Lung (tissue), 11 donors: ENCODE measurements at regions not wholly inside any gene's neighbourhood (a gene's known extent, or its start where the extent isn't known, plus 50 kb on each side); places are given as distances from the start of the nearest gene placed in this dataset.

Experiments used
- ATAC-seq: fragments of 200-7000 bp; cut with Tn5 transposase; one replicate; pipeline ENCODE4 v1.9.1; 2020; ENCODE audit warnings: moderate number of reproducible peaks; ENCODE audit not compliant: insufficient read depth, low FRiP score
- DNase-seq, 3 donors: peaks; one replicate each; pipeline ENCODE4 v3.0.0-alpha.2; 2013 to 2017
- H3K27ac ChIP-seq, 2 donors: one replicate each; pipeline ENCODE4 v1.5.1; 2013; ENCODE audit warnings: mild to moderate bottlenecking in 2 of 2, moderate library complexity in 2 of 2, control low read depth in 1 of 2, inconsistent platforms in 1 of 2, low read depth in 1 of 2, low read length in 1 of 2
- H3K27me3 ChIP-seq, 3 donors: one replicate each; pipeline ENCODE4 v1.5.1; 2013; ENCODE audit warnings: low read length in 2 of 3; ENCODE audit not compliant: control insufficient read depth in 3 of 3, insufficient read depth in 3 of 3
- H3K36me3 ChIP-seq, 4 donors: one replicate each; pipeline ENCODE4 v1.5.1; 2013; ENCODE audit warnings: low read length in 4 of 4, mild to moderate bottlenecking in 1 of 4, moderate library complexity in 1 of 4; ENCODE audit not compliant: control insufficient read depth in 4 of 4, insufficient read depth in 4 of 4
- H3K4me1 ChIP-seq, 5 donors: one replicate each; pipeline ENCODE4 v1.5.1; 2013; ENCODE audit warnings: low read length in 5 of 5, mild to moderate bottlenecking in 2 of 5, moderate library complexity in 1 of 5; ENCODE audit not compliant: control insufficient read depth in 5 of 5, insufficient read depth in 5 of 5
- H3K4me3 ChIP-seq: one replicate; pipeline ENCODE4 v1.5.1; 2013; ENCODE audit warnings: mild to moderate bottlenecking, control low read depth, moderate library complexity
- H3K9ac ChIP-seq, 2 donors: one replicate each; pipeline ENCODE4 v1.5.1; 2013; ENCODE audit warnings: low read length in 2 of 2, control low read depth in 1 of 2; ENCODE audit not compliant: insufficient read depth in 1 of 2
- H3K9me3 ChIP-seq, 4 donors: one replicate each; pipeline ENCODE4 v1.5.1; 2013; ENCODE audit warnings: low read length in 3 of 4, mild to moderate bottlenecking in 1 of 4, moderate library complexity in 1 of 4; ENCODE audit not compliant: control insufficient read depth in 4 of 4, insufficient read depth in 3 of 4
- CTCF ChIP-seq: IDR thresholded peaks from 2 replicates; pipeline ENCODE4 v1.5.1; 2012; ENCODE audit warnings: mild to moderate bottlenecking; ENCODE audit errors: control extremely low read depth, extremely low read depth
- WGBS, 2 donors: extraction: QIAGEN DNeasy Blood & Tissue Kit; methylation state at CpG; one replicate each; pipeline ENCODE4 v1.1.7; 2013; 5-methylcytosine and 5-hydroxymethylcytosine counted together
- donor health status: control.
- donor health status: control.
- donor health status: Bipolar disorder and iron deficiency.
- donor health status: healthy.
- donor health status: DM: yes; HTN: yes; CAD: no.

- H3K9ac ChIP-seq = no peak overlapping the region
- no peak for ATAC-seq
- 48 to 53% methylated on average over 1 of the region's 1 CpG for WGBS, 2 donors
- no peak overlapping the region for H3K27ac ChIP-seq
- no peak for TF ChIP-seq CTCF
- peaks cover 0 to 4% (median 0%) of the 10 kb centered on the region in 3 donors for H3K27me3 ChIP-seq
- no peak overlapping the region for H3K4me3 ChIP-seq
- DNase-seq = no peak
- H3K9me3 ChIP-seq = no peaks in the 10 kb centered on the region
- no peaks in the 10 kb centered on the region for H3K36me3 ChIP-seq
- peaks cover 0 to 12% (median 5%) of the 10 kb centered on the region in 5 donors for H3K4me1 ChIP-seq
These were observed 494.0 kb upstream of the NR2F2 start for GRCh38 chr15:95836536-95836935.

- Histone ChIP-seq H3K4me3 (no peak overlapping the region), H3K36me3 (no peaks in the 10 kb centered on the region), H3K27ac (no peak overlapping the region), H3K9ac (no peak overlapping the region), H3K9me3 (no peaks in the 10 kb centered on the region), H3K27me3 (peaks cover 0 to 4% (median 0%) of the 10 kb centered on the region in 3 donors), H3K4me1 (peaks cover 0 to 12% (median 5%) of the 10 kb centered on the region in 5 donors)
- no peak for TF ChIP-seq CTCF
- DNase-seq (no peak), ATAC-seq (no peak)
- WGBS, 2 donors = 97 to 98% methylated on average over 4 of the region's 4 CpGs
These were observed 493.0 kb upstream of the NR2F2 start for GRCh38 chr15:95837341-95838004.

- no peak overlapping the region for H3K9ac ChIP-seq
- peaks cover 0 to 4% (median 0%) of the 10 kb centered on the region in 3 donors for H3K27me3 ChIP-seq
- ATAC-seq (no peak), DNase-seq (no peak)
- H3K9me3 ChIP-seq = no peaks in the 10 kb centered on the region
- H3K27ac ChIP-seq = no peak overlapping the region
- WGBS, 2 donors = 31 to 40% methylated on average over 2 of the region's 2 CpGs
- H3K4me1 ChIP-seq = peaks cover 0 to 8% (median 4%) of the 10 kb centered on the region in 5 donors
- no peak for TF ChIP-seq CTCF
- no peaks in the 10 kb centered on the region for H3K36me3 ChIP-seq
- no peak overlapping the region for H3K4me3 ChIP-seq
These were observed 491.1 kb upstream of the NR2F2 start for GRCh38 chr15:95839367-95839782.

DNA sequence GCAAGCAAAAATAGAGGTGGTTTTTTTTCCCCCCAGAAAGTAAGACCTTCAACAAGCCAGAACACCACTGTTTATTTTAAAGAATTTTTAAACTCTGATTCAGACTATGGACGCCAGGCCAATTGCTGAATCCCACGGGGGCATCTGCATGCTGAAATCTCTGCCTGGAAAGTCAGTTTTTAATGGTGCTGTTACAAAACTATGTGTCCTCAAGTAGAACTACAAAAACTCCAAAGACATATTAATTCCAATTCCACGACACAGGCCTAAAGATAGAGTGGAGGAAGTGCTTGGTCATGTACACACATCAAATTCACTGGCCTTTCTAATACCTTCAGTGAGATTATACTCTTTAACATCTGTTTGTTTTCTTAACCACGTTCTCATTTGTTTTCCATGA is 490.5 kb upstream of the NR2F2 start:
- Histone ChIP-seq H3K9ac (no peak overlapping the region), H3K9me3 (no peaks in the 10 kb centered on the region), H3K27me3 (peaks cover 0 to 4% (median 0%) of the 10 kb centered on the region in 3 donors), H3K4me3 (no peak overlapping the region), H3K27ac (no peak overlapping the region), H3K4me1 (peaks cover 0 to 4% (median 0%) of the 10 kb centered on the region in 5 donors), H3K36me3 (no peaks in the 10 kb centered on the region)
- no peak for TF ChIP-seq CTCF
- WGBS, 2 donors = 75 to 83% methylated on average over 4 of the region's 4 CpGs
- DNase-seq (peak in 2 of 3 donors; percentile 11 to 41), ATAC-seq (no peak)
